ENCODE measurements at regions not wholly inside any gene's neighbourhood (a gene's known extent, or its start where the extent isn't known, plus 50 kb on each side); places are given as distances from the start of the nearest gene placed in this dataset.

GRCh38 chr3:117892431-117892841, 1142.2 kb downstream of the IGSF11 start:
- no peak for DNase-seq (ENCODE audit: low spot score)

GRCh38 chr3:117893001-117893400, 1141.6 kb downstream of the IGSF11 start:
- no peak for DNase-seq (ENCODE audit: low spot score)

- no peak for DNase-seq (ENCODE audit: low spot score)
These were observed 1141.0 kb downstream of the IGSF11 start for GRCh38 chr3:117893638-117894037.

- peak; percentile 34 for DNase-seq (ENCODE audit: low spot score)
These were observed 1135.7 kb downstream of the IGSF11 start for GRCh38 chr3:117898722-117899522.

- DNase-seq (ENCODE audit: low spot score), result no peak
These were observed 1131.4 kb downstream of the IGSF11 start for GRCh38 chr3:117903226-117903625.

GRCh38 chr3:117910820-117911521, 1123.7 kb downstream of the IGSF11 start:
- DNase-seq (ENCODE audit: low spot score), result peak; percentile 44

- no peak for DNase-seq (ENCODE audit: low spot score)
These were observed 1122.3 kb downstream of the IGSF11 start for GRCh38 chr3:117912352-117912751.

GRCh38 chr3:117914540-117915100, 1120.0 kb downstream of the IGSF11 start:
- DNase-seq (ENCODE audit: low spot score), result no peak

- DNase-seq (ENCODE audit: low spot score), result no peak
These were observed 1117.8 kb downstream of the IGSF11 start for GRCh38 chr3:117916839-117917238.

GRCh38 chr3:117919621-117920020, 1115.0 kb downstream of the IGSF11 start:
- no peak for DNase-seq (ENCODE audit: low spot score)

- peak; percentile 21 for DNase-seq (ENCODE audit: low spot score)
These were observed 1114.3 kb downstream of the IGSF11 start for GRCh38 chr3:117920253-117920898.

- DNase-seq (ENCODE audit: low spot score), result no peak
These were observed 1113.2 kb downstream of the IGSF11 start for GRCh38 chr3:117921411-117921810.

GRCh38 chr3:117922039-117922438, 1112.6 kb downstream of the IGSF11 start:
- DNase-seq (ENCODE audit: low spot score), result peak; percentile 26

GRCh38 chr3:117926819-117927218, 1107.8 kb downstream of the IGSF11 start:
- DNase-seq (ENCODE audit: low spot score), result no peak

- DNase-seq (ENCODE audit: low spot score), result no peak
These were observed 1106.8 kb downstream of the IGSF11 start for GRCh38 chr3:117927825-117928224.

GRCh38 chr3:117928836-117929235, 1105.8 kb downstream of the IGSF11 start:
- DNase-seq (ENCODE audit: low spot score), result no peak

- DNase-seq (ENCODE audit: low spot score), result no peak
These were observed 1102.2 kb downstream of the IGSF11 start for GRCh38 chr3:117932441-117932840.

GRCh38 chr3:117936159-117936558, 1098.5 kb downstream of the IGSF11 start:
- no peak for DNase-seq (ENCODE audit: low spot score)

GRCh38 chr3:117938974-117939373, 1095.7 kb downstream of the IGSF11 start:
- DNase-seq (ENCODE audit: low spot score), result no peak

- DNase-seq (ENCODE audit: low spot score), result no peak
These were observed 1095.1 kb downstream of the IGSF11 start for GRCh38 chr3:117939425-117940027.

- no peak for DNase-seq (ENCODE audit: low spot score)
These were observed 1093.6 kb downstream of the IGSF11 start for GRCh38 chr3:117941015-117941414.

- DNase-seq (ENCODE audit: low spot score), result no peak
These were observed 1092.9 kb downstream of the IGSF11 start for GRCh38 chr3:117941756-117942155.

Data from iPS-NIHi11 (cell line).